Right lobe of liver (tissue), 4 donors: ENCODE measurements at regions not wholly inside any gene's neighbourhood (a gene's known extent, or its start where the extent isn't known, plus 50 kb on each side); places are given as distances from the start of the nearest gene placed in this dataset.

Experiments used
- CTCF ChIP-seq, 4 donors: fragments of 200-600 bp in 3 of 4; fragments of 450-650 bp in 1 of 4; IDR thresholded peaks; one replicate each; pipeline versions ENCODE4 v1.5.1 to v1.8.0; 2016 to 2022; ENCODE audit warnings: antibody characterized with exemption in 4 of 4, mild to moderate bottlenecking in 2 of 4
- POLR2A ChIP-seq: fragments of 450-650 bp; IDR thresholded peaks from one replicate; pipeline ENCODE4 v1.6.1; 2017; ENCODE audit warnings: antibody characterized with exemption, mild to moderate bottlenecking
- donor health status: DM: no; HTN: no; CAD: no.
- donor health status: DM: no; HTN: no; CAD: no.
- donor health status: DM: no; HTN: yes; CAD: no.

GRCh38 chr6:151172751-151173150 lies 67.0 kb upstream of the AKAP12 start:
- TF ChIP-seq POLR2A (no peak), CTCF (IDR thresholded peaks at IDR 0.05) (no peak)
